Mucosa of descending colon (tissue), 3 donors: ENCODE measurements at regions not wholly inside any gene's neighbourhood (a gene's known extent, or its start where the extent isn't known, plus 50 kb on each side); places are given as distances from the start of the nearest gene placed in this dataset.

Experiments used
- ATAC-seq: fragments of 200-7000 bp; cut with Tn5 transposase; one replicate; pipeline ENCODE4 v1.9.1; 2020; ENCODE audit warnings: mild to moderate bottlenecking, moderate library complexity
- DNase-seq, 3 donors: peaks; one replicate each; pipeline ENCODE4 v3.0.0-alpha.2; 2020
- H3K36me3 ChIP-seq: fragments of 200-600 bp; one replicate; pipeline ENCODE4 v1.8.0; 2021; ENCODE audit warnings: low read depth, mild to moderate bottlenecking
- H3K4me1 ChIP-seq: fragments of 200-600 bp; one replicate; pipeline ENCODE4 v1.8.0; 2021; ENCODE audit warnings: low read depth, mild to moderate bottlenecking
- H3K4me3 ChIP-seq: fragments of 200-600 bp; one replicate; pipeline ENCODE4 v1.8.0; 2021; ENCODE audit warnings: mild to moderate bottlenecking
- H3K9me3 ChIP-seq: fragments of 200-600 bp; one replicate; pipeline ENCODE4 v1.8.0; 2021; ENCODE audit warnings: mild to moderate bottlenecking
- intact Hi-C, 2 donors: fragments of 100-400 bp; cut with DNase I in 1 of 2; cut with micrococcal nuclease in 1 of 2; formaldehyde crosslinking; loops; one replicate each; pipeline versions ENCODE4 v1.11.0 to v1.11.1; 2022; cut with DNase I, micrococcal nuclease
- TF ChIP-seq, protein P1 (sequence below): fragments of 200-600 bp; IDR thresholded peaks from one replicate; pipeline ENCODE4 v1.8.0; 2022; ENCODE audit warnings: antibody characterized with exemption, mild to moderate bottlenecking
- donor health status: DM: no; HTN: no; CAD: no; lungs with moderate emphysema.
- donor health status: DM: no; HTN: no; CAD: no.
- donor health status: DM: no; HTN: yes; CAD: no.

DNA sequence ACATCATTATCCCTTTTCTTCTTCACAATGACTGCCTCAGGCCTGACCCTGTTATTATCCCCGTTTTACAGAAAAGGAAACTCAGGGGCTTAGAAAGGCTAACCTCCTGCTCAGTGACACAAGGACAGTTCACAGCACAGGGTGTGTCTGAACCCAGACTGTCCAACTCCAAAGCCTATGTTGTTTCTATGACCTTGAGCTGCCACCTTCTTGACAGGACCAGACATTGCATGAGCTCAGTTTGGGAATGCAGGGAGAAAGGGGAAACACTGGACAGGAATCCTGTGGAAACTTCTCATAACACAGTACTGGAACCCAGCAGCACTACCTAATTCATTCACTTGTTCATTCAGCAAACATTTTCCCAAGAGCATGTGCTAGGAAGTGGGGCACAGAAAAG lies 472.8 kb downstream of the CDK5RAP2 start:
- no peaks in the 10 kb centered on the region for H3K36me3 ChIP-seq
- H3K4me1 ChIP-seq, result no peaks in the 10 kb centered on the region
- H3K9me3 ChIP-seq, result no peaks in the 10 kb centered on the region
- DNase-seq (no peak), ATAC-seq (no peak)
- no peak overlapping the region for H3K4me3 ChIP-seq
- TF ChIP-seq, protein P1, sequence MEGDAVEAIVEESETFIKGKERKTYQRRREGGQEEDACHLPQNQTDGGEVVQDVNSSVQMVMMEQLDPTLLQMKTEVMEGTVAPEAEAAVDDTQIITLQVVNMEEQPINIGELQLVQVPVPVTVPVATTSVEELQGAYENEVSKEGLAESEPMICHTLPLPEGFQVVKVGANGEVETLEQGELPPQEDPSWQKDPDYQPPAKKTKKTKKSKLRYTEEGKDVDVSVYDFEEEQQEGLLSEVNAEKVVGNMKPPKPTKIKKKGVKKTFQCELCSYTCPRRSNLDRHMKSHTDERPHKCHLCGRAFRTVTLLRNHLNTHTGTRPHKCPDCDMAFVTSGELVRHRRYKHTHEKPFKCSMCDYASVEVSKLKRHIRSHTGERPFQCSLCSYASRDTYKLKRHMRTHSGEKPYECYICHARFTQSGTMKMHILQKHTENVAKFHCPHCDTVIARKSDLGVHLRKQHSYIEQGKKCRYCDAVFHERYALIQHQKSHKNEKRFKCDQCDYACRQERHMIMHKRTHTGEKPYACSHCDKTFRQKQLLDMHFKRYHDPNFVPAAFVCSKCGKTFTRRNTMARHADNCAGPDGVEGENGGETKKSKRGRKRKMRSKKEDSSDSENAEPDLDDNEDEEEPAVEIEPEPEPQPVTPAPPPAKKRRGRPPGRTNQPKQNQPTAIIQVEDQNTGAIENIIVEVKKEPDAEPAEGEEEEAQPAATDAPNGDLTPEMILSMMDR, result no peak
- intact Hi-C loops, result no loop called here

DNA sequence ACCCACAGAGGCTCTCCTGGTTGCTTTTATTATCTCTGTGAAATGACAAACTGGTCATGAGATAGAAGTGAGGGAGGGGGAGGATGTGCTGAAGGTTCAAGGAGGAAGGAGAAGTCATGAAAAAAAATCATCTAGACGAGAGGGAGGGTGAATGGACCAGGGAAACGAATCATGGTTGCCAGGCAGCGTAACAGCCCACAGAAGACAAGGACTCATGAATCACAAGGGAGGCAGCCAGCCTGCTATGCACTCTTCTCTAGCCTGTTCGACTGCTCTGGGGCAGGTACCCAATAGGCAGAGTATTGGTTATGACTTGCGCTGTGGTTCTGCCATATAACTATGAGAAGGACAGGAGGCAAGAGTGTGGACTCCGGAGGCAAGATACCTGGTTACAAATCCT lies 475.2 kb downstream of the CDK5RAP2 start:
- ATAC-seq, result no peak
- intact Hi-C loops, result no loop called here
- Histone ChIP-seq H3K4me1 (no peaks in the 10 kb centered on the region), H3K36me3 (no peaks in the 10 kb centered on the region), H3K9me3 (no peaks in the 10 kb centered on the region), H3K4me3 (no peak overlapping the region)
- TF ChIP-seq, protein P1, result no peak
- DNase-seq, result no peak

DNA sequence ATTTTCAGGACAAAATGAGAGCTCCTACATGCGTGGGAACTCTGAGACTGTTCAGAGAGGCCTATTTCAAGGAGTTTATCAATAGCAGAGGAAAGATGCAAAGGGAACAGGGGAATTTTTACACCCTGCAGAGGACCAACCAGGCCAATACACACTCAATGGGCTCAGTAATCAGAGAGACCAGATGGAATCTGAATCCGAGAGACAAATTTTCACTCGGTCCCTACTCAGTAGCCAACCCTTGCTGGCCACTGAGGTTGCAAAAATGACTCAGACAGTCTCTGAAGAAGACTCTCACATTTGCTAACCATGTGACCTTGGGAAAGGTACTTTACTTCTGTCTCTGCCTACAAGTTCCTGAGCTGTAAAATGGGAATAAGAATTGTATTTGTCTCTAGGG lies 479.4 kb downstream of the CDK5RAP2 start:
- intact Hi-C loops, result no loop called here
- TF ChIP-seq, protein P1, result no peak
- H3K36me3 ChIP-seq, result no peaks in the 10 kb centered on the region
- DNase-seq (no peak), ATAC-seq (no peak)
- H3K4me3 ChIP-seq, result no peak overlapping the region
- no peaks in the 10 kb centered on the region for H3K4me1 ChIP-seq
- H3K9me3 ChIP-seq, result no peaks in the 10 kb centered on the region

DNA sequence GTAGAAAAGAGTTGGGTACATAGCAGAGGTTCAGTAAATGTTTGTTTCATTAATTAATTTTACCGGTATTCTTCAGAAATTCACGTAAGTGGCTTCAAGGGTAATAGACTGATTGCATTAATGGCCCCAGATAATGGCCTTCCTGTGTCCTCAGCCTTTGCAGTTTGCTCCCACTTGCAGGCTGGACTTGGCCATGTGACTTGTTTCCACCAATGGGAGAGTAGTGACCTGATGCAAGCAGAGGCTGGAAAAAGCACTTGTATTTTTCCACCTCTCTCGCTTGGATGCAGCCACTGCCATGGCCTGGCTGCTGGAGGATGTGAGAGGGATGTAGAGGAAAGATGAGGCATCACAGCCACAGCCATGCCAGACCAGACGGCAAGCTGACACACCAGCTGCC lies 480.9 kb downstream of the CDK5RAP2 start:
- no peak for ATAC-seq
- intact Hi-C loops, result no loop called here
- Histone ChIP-seq H3K4me3 (no peak overlapping the region), H3K9me3 (no peaks in the 10 kb centered on the region), H3K4me1 (no peaks in the 10 kb centered on the region), H3K36me3 (no peaks in the 10 kb centered on the region)
- TF ChIP-seq, protein P1, result no peak
- no peak for DNase-seq

DNA sequence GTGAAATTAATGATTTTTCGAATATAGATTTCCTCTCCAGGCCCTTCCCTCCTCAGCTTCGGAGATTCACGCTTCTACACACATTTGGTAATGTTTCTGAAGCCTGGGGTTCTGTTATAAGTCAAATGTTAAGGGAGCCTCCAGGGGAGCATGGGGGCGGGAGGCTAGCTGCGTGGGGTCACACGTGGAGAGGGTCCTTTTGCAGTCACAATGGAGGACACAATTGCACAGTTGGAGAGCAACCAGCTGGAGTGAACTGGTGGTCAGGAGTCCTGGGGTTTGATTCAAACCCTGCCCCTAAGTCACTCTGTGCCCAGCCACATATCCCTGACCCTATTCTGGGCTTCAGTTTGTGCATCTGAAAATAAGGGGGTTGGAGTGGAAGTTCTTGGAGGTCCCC lies 481.4 kb downstream of the CDK5RAP2 start:
- Histone ChIP-seq H3K36me3 (no peaks in the 10 kb centered on the region), H3K4me3 (no peak overlapping the region), H3K4me1 (no peaks in the 10 kb centered on the region), H3K9me3 (no peaks in the 10 kb centered on the region)
- no peak for DNase-seq
- intact Hi-C loops, result no loop called here
- ATAC-seq, result no peak
- TF ChIP-seq, protein P1, result no peak

DNA sequence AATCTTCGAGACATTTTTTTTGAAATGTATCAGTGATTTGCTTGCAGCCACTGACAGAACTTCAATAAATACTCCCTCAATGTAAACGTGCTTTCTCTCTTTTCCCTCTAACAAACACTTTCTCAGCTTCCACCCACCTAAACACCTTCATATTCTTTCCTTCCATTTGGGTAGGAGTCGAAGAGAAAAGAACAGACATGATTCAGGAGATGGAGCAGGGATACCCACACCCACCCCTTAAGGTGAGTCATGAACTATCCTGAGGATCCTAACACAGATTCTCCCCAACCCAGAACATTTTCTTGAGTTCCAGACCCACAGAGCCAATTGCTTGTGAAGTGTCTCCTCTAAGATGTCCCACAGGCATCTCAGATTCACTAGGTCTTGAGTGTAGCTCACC lies 488.8 kb downstream of the CDK5RAP2 start:
- TF ChIP-seq, protein P1, result no peak
- intact Hi-C loops, result no loop called here
- H3K4me3 ChIP-seq, result no peak overlapping the region
- no peaks in the 10 kb centered on the region for H3K36me3 ChIP-seq
- DNase-seq (no peak), ATAC-seq (no peak)
- H3K9me3 ChIP-seq, result peaks cover 1% of the 10 kb centered on the region
- no peaks in the 10 kb centered on the region for H3K4me1 ChIP-seq
